ENCODE measurements at regions not wholly inside any gene's neighbourhood (a gene's known extent, or its start where the extent isn't known, plus 50 kb on each side); places are given as distances from the start of the nearest gene placed in this dataset.

GRCh38 chr11:19441752-19442553 lies 201.2 kb upstream of the E2F8 start (continued):
- TF ChIP-seq CREB1 (IDR thresholded peaks at IDR 0.05; ENCODE audit: low read depth) (peak; percentile 70), GABPA (IDR thresholded peaks at IDR 0.05; ENCODE audit: low read depth) (peak; percentile 81), STAT1 (conservative IDR thresholded peaks at IDR 0.05) (0 out of 2 replicates have a peak, but pooled peaks have one; percentile 38), BRCA1 (IDR thresholded peaks at IDR 0.05; ENCODE audit: low read depth, low read length) (no peak), GATAD2B (conservative IDR thresholded peaks at IDR 0.05; ENCODE audit: low read depth) (peak; percentile 86; the same call in 1 of the 2 replicates), E4F1 (IDR thresholded peaks at IDR 0.05; ENCODE audit: borderline replicate concordance, partially characterized antibody) (no peak), EP300 (IDR thresholded peaks at IDR 0.05; ENCODE audit: borderline replicate concordance in 1 of 2, control insufficient read depth in 1 of 2, low read depth in 2 of 2, low read length in 2 of 2) (peak; percentile 92 to 99), TCF3 (IDR thresholded peaks at IDR 0.05; ENCODE audit: borderline replicate concordance, insufficient read depth, low read depth, low read length) (peak; percentile 79; the same call in 1 of the 2 replicates), TARDBP (IDR thresholded peaks at IDR 0.05; ENCODE audit: borderline replicate concordance) (no peak), EGR1 (IDR thresholded peaks at IDR 0.05; ENCODE audit: borderline replicate concordance in 1 of 2, low read depth in 2 of 2, low read length in 2 of 2) (no peak), NRF1 (conservative IDR thresholded peaks at IDR 0.05; ENCODE audit: low read depth, low read length) (no peak), ZBTB33 (IDR thresholded peaks at IDR 0.05) (no peak), CBX5 (IDR thresholded peaks at IDR 0.05; ENCODE audit: low read depth) (peak; percentile 90), CUX1 (IDR thresholded peaks at IDR 0.05; ENCODE audit: insufficient replicate concordance, low read depth, low read length) (no peak), IKZF2 (IDR thresholded peaks at IDR 0.05) (peak; percentile 100), ZNF207 (IDR thresholded peaks at IDR 0.05; ENCODE audit: borderline replicate concordance) (peak; percentile 66; the same call in 1 of the 2 replicates), STAT3 (IDR thresholded peaks at IDR 0.05; ENCODE audit: low read depth, low read length) (0 out of 2 replicates have a peak, but pooled peaks have one; percentile 37), SUPT20H (IDR thresholded peaks at IDR 0.05; ENCODE audit: borderline replicate concordance, control insufficient read depth, low read depth, low read length) (no peak), YBX1 (IDR thresholded peaks at IDR 0.05) (no peak)

All from GM12878 (cell line).